ENCODE measurements at regions not wholly inside any gene's neighbourhood (a gene's known extent, or its start where the extent isn't known, plus 50 kb on each side); places are given as distances from the start of the nearest gene placed in this dataset.

- Histone ChIP-seq H3K4me3 (replicated peaks in 1 of 3; ENCODE audit: low read depth in 2 of 3, low read length in 3 of 3) (no peak overlapping the region), H3K27ac (ENCODE audit: low read depth in 1 of 2, low read length in 2 of 2) (no peak overlapping the region), H3K4me1 (ENCODE audit: control insufficient read depth in 1 of 2, insufficient read depth in 2 of 2, low read length in 2 of 2) (no peaks in the 10 kb centered on the region), H3K79me2 (ENCODE audit: insufficient read depth, low read length) (no peaks in the 10 kb centered on the region), H3K9me3 (replicated peaks in 1 of 2; ENCODE audit: control insufficient read depth in 1 of 2, insufficient read depth in 1 of 2, low read length in 2 of 2) (no peaks in the 10 kb centered on the region), H2AFZ (ENCODE audit: insufficient read depth, low read depth, low read length, poor library complexity, severe bottlenecking) (no peak overlapping the region), H3K27me3 (ENCODE audit: control insufficient read depth in 2 of 2, insufficient read depth in 2 of 2, low read length in 2 of 2) (peaks cover 0 to under 1% of the 10 kb centered on the region in 2 donors), H3K4me2 (replicated peaks; ENCODE audit: extremely low read depth, low read length, poor library complexity, severe bottlenecking) (no peak overlapping the region), H4K20me1 (ENCODE audit: insufficient read depth, low read length) (no peaks in the 10 kb centered on the region), H3K9ac (ENCODE audit: insufficient read depth, low read length, poor library complexity, severe bottlenecking) (no peak overlapping the region), H3K36me3 (replicated peaks in 1 of 2; ENCODE audit: control insufficient read depth in 1 of 2, insufficient read depth in 2 of 2, low read length in 2 of 2) (no peaks in the 10 kb centered on the region)
- peak overlapping the region in 1 of 7 donors; percentile 61 for H3K27ac Mint-ChIP-seq
- intact Hi-C loops (cut with micrococcal nuclease): no loop called here
- no CpG with 5 or more reads among the region's 3 CpGs for WGBS (ENCODE audit: insufficient coverage)
- no peak overlapping the region for H3K4me3 Mint-ChIP-seq
- TF ChIP-seq, protein P1, sequence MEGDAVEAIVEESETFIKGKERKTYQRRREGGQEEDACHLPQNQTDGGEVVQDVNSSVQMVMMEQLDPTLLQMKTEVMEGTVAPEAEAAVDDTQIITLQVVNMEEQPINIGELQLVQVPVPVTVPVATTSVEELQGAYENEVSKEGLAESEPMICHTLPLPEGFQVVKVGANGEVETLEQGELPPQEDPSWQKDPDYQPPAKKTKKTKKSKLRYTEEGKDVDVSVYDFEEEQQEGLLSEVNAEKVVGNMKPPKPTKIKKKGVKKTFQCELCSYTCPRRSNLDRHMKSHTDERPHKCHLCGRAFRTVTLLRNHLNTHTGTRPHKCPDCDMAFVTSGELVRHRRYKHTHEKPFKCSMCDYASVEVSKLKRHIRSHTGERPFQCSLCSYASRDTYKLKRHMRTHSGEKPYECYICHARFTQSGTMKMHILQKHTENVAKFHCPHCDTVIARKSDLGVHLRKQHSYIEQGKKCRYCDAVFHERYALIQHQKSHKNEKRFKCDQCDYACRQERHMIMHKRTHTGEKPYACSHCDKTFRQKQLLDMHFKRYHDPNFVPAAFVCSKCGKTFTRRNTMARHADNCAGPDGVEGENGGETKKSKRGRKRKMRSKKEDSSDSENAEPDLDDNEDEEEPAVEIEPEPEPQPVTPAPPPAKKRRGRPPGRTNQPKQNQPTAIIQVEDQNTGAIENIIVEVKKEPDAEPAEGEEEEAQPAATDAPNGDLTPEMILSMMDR (IDR thresholded peaks at IDR 0.05): no peak
- H3K36me3 Mint-ChIP-seq: no peaks in the 10 kb centered on the region
- H3K9me3 Mint-ChIP-seq: peaks cover 0 to 2% (median 0%) of the 10 kb centered on the region in 7 donors
- peaks cover 1 to 8% (median 5%) of the 10 kb centered on the region in 3 donors for H3K27me3 Mint-ChIP-seq (ENCODE audit: low read depth in 3 of 3)
- no peak for DNase-seq
- H3K4me1 Mint-ChIP-seq: peaks cover 1% of the 10 kb centered on the region
Observed at GRCh38 chr11:72525466-72525865, 91.1 kb upstream of the CLPB start.

DNA sequence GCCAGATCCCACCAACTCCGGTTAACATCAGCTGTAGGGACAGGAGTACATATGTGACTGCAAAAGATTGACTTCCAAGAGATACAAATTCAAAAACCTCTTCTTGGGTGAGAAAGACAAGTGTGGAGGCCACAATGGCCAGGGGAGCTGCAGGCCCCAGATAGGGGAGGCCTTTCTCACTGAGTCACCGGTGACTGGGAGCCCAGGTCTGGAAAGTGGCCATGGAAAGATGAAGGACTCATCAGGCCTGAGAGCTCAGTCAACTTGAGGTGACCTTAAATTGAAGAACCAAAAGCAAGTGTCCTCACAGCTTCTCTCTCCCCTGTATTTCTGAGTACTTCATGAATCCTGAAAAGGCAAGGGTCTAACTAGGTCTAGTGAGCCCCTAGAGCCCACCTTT, 90.4 kb upstream of the CLPB start:
- no peaks in the 10 kb centered on the region for H3K27me3 ChIP-seq (ENCODE audit: control insufficient read depth in 2 of 2, insufficient read depth in 2 of 2, low read length in 2 of 2)
- no peak overlapping the region for H3K4me3 Mint-ChIP-seq
- H3K79me2 ChIP-seq (ENCODE audit: insufficient read depth, low read length): no peaks in the 10 kb centered on the region
- H3K27me3 Mint-ChIP-seq (ENCODE audit: low read depth in 3 of 3): peaks cover 1 to 7% (median 6%) of the 10 kb centered on the region in 3 donors
- H2AFZ ChIP-seq (ENCODE audit: insufficient read depth, low read depth, low read length, poor library complexity, severe bottlenecking): no peak overlapping the region
- TF ChIP-seq, protein P1 (IDR thresholded peaks at IDR 0.05): no peak
- no peak overlapping the region for H3K4me2 ChIP-seq (replicated peaks; ENCODE audit: extremely low read depth, low read length, poor library complexity, severe bottlenecking)
- 100% methylated on average over 1 of the region's 2 CpGs for WGBS (ENCODE audit: insufficient coverage)
- DNase-seq: no peak
- intact Hi-C loops (cut with micrococcal nuclease): no loop called here
- peaks cover 3% of the 10 kb centered on the region for H3K4me1 Mint-ChIP-seq
- no peaks in the 10 kb centered on the region for H3K4me1 ChIP-seq (ENCODE audit: control insufficient read depth in 1 of 2, insufficient read depth in 2 of 2, low read length in 2 of 2)
- no peaks in the 10 kb centered on the region for H3K36me3 Mint-ChIP-seq
- no peak overlapping the region for H3K9ac ChIP-seq (ENCODE audit: insufficient read depth, low read length, poor library complexity, severe bottlenecking)
- no peak overlapping the region for H3K4me3 ChIP-seq (replicated peaks in 1 of 3; ENCODE audit: low read depth in 2 of 3, low read length in 3 of 3)
- no peak overlapping the region for H3K27ac Mint-ChIP-seq
- H3K27ac ChIP-seq (ENCODE audit: low read depth in 1 of 2, low read length in 2 of 2): no peak overlapping the region
- no peaks in the 10 kb centered on the region for H4K20me1 ChIP-seq (ENCODE audit: insufficient read depth, low read length)
- no peaks in the 10 kb centered on the region for H3K36me3 ChIP-seq (replicated peaks in 1 of 2; ENCODE audit: control insufficient read depth in 1 of 2, insufficient read depth in 2 of 2, low read length in 2 of 2)
- H3K9me3 ChIP-seq (replicated peaks in 1 of 2; ENCODE audit: control insufficient read depth in 1 of 2, insufficient read depth in 1 of 2, low read length in 2 of 2): no peaks in the 10 kb centered on the region
- peaks cover 0 to 2% (median 0%) of the 10 kb centered on the region in 7 donors for H3K9me3 Mint-ChIP-seq
